ENCODE measurements at regions not wholly inside any gene's neighbourhood (a gene's known extent, or its start where the extent isn't known, plus 50 kb on each side); places are given as distances from the start of the nearest gene placed in this dataset.
A peak's percentile ranks its signal among the peaks of the same experiment; 100 is the strongest.

DNA sequence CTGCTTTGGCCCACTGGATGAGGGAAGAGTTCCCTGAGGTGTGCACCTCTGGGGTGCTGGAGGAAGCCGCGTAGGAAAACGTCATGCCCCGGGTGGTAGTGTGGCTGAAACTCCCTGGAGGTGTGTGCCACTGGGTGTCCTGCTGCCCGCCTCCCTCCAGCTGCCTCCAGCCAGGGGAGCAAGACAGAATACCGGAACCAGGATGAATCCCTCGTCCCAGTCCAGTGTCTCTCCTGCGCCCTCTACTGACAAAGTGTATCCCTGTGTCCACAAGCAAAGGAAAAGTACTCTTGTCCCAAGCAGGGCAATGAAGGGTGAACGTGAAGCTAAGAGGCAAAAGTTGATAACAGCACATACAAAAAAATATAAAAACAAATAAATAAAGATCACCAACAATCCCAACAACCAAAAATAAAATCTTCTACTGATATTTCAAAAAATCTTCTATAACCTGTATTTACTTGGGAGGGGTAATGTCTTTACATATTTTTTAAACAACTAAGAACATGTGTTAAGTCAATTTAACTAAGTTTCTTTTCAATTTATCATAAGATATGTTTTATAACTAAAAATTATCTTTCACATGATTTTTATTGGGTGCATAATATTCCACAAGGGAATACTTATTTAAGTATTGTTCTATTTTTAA, 437.6 kb downstream of the MAFB start:
- FAIRE-seq (no peak), DNase-seq (ENCODE audit: insufficient read length, low spot score) (peak; percentile 11)

DNA sequence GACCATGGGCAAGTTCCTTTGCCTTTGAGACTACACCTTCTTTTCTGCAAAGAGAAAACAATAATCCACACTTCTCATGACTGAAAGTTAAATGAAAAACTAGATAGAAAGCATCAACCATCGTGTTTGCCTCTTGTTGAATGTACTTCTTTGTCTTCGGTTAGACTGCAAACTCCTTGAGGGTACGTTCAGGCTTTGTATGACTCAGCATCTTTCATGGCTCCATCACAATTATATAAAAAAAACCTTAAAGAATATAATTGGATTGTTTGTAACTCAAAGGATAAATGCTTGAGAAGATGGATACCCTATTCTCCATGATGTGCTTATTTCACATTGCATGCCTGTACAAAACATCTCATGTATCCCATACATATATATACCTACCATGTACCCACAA, 439.2 kb downstream of the MAFB start:
- no peak for DNase-seq (ENCODE audit: insufficient read length, low spot score)
- no peak for FAIRE-seq

DNA sequence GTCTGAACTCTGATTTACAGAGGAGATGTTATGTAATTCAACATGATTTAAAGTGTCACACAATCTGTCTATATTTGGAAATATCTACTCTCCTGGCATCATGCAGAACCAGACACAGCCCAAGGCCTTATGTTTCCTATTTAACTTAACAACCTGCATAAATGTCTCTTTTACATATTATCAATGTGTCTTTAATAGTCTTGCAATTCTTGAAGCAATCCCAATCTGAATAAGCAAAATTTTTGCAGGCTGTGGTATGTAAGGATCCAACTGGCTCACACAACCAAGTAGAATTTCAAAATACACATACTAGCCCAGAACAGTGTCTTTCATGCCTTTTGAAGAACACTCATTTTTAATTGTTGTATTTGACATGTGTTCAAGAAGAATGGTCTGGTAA, 443.2 kb downstream of the MAFB start:
- DNase-seq (ENCODE audit: insufficient read length, low spot score): no peak
- no peak for FAIRE-seq

DNA sequence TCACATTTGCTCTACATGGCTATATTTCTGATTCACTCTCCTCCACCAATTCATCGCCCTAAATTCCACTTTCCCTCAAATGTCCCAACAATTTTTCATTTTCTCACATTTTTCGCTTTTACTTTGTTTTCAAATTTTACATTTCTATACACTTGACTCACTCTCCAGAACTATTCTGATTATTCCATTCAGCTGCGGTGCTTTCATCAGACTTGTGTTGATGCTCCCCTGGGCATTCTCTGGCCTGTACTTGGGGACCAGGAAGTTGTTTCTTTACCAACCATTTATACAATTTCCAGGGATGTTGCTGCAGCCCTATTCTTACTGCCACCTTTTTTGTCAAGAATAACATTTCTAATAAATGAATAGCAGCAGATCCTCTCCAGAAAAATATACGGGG, 444.8 kb downstream of the MAFB start:
- FAIRE-seq: no peak
- DNase-seq (ENCODE audit: insufficient read length, low spot score): no peak

DNA sequence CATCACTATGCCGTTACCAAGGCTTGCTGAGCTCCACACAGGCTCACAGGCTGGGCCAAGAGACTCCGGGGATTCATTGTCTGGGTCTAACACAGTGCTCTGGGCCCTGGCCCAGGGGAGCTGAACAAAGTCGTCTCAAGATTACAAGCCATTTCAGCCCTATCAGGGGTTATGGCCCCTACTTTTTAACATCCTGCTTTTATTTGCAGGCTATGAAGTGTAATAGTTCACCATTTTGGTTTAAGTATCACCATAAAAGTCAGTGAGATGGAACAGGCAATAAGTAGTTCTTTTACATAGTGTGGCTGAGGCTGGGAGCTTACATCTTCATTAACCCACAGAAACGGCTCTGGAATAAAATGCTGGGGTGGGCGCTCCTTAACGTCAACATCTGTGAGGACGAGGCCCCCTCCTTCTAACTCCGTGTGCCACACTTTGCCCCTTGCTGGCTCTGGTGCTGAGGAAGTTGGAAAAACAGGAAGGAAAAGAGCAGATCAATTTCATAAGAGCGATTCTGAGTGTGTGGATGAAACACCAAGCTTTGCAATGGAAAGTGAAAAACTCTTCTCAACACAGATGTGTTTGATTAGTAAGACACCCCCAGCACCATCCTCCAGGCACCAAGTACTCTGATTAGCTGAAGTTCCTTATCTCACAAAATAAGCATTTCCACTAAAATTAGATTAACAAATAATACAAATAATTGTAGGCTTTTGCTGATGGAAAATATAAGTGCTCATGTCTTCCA, 447.3 kb downstream of the MAFB start:
- FAIRE-seq (no peak), DNase-seq (ENCODE audit: insufficient read length, low spot score) (no peak)

DNA sequence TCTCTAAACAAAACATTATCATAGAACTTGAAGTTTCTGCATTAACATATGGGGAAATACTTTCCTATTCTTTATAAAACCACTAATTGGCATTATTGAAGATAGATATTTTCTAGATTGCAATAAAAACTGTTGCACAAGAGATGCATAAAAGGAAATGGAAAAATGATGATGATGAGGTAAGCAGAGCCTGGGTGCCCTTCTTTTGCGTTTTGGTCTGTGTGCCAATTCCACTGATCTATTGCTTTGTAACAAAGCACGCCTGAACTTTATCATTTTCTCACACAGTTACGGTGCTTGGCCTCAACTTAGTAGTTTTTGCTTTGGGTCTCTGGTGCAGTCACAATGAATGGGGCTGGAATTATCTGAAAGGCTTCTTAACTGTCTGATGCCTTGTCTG, 450.5 kb downstream of the MAFB start:
- DNase-seq (ENCODE audit: insufficient read length, low spot score) (no peak), FAIRE-seq (no peak)

DNA sequence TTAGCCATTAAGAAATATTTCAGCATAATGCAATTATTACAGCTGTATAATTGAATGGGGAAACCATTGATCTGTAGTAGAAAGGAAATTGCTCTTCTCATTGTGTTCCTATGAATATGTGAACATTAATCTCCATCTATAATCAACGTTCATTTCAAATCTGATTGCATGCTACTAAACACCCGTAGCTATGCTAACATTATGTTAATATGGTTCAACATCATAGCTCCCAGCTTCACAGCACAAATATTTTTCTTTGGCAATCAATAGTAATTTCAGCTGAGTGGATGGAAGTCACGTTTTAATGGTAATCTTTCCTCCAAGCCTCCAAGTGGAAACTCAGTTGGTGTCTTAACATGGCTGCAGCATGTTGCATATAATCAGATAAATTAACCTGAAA, 454.4 kb downstream of the MAFB start:
- peak; percentile 73 for FAIRE-seq
- no peak for DNase-seq (ENCODE audit: insufficient read length, low spot score)

DNA sequence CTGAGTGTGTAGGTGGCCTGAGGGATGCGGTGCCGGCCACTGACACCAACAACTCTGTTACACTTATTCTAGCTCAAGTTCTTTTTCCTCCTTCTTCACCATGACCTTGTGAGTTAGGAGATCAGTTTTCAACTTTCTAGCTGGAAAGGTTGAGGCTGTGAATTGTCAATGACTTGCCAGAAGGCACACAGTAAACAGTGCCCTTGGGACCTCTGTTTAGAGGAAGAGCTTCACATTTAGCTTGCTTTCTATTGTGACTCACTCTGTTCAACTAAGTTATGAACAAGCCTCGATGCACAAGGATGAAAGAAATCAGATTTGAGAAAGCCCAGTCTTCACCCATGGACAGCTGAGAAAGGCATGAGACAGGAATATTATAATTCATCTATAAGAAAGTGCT, 455.6 kb downstream of the MAFB start:
- FAIRE-seq: no peak
- no peak for DNase-seq (ENCODE audit: insufficient read length, low spot score)

DNA sequence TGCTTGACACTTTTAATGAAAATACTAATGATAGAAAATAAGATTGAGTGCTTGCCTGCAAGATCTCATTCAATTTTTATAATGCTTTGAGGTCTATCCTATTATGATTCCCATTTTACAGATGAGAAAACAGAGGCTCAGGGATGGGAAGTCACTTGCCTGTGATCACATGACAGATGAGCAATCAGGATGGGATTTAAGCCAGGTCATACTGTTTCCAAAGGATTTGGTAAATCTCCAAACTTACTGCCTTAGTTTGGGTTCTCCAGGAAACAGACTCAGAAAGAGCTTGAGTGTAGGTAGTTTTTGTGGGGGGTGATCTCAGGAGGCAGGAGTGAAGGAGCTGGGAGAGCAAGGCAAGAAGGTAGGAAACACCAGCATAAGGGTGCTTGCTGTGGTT, 456.3 kb downstream of the MAFB start:
- no peak for DNase-seq (ENCODE audit: insufficient read length, low spot score)
- no peak for FAIRE-seq

DNA sequence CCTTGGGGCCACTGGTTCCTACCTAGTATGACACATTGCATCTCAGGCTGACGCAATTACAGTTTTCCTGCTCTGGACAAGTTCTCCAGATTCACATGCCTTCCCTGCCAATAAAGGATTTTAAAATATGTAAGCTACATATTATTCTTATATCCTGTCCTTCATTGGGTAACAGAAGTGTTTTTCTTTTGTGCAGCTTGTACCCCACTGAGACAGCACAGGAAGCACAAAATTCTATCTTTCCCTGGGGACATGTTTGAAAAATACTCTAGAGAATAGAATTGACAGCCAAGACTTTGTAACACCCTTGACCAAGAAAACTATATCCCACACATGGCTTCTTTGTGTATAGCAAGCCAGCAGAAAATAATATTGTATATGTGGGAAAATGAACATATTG, 456.8 kb downstream of the MAFB start:
- FAIRE-seq (no peak), DNase-seq (ENCODE audit: insufficient read length, low spot score) (no peak)

DNA sequence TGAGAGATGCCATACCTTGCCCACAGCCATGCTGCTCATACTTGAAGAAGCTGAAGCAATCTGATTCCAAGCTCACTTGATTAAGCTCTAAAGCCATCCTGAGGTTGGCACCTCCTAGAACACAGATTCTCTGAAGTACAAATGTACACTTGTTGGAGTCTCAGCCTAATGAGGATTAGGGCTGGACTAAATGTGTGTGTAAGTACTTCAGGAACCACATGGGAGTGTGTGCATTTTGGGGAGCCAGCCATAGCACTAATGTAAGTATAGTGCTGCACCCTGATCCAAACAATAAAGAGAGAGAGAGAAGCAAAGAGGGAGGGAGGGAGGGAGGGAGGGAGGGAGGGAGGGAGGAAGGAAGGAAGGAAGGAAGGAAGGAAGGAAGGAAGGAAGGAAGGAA, 458.6 kb downstream of the MAFB start:
- DNase-seq (ENCODE audit: insufficient read length, low spot score) (no peak), FAIRE-seq (peak; percentile 13)

DNA sequence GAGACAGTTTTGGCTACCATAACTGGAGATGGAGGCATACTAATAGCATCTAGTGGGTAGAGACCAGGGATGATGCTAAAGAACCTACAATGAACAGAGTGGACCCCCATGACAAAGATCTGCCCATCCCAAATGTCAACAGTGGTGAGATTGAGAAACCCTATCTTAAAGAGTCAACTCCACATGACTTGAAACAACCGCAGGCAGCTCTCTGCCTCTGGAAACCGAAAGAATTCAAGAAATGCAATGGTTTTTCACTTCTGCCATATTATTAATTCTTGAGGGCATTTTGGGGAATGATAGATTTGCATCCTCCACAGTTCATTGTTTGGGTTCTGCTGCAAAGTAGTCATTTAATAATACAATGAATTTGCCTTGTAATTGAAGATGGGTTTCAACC, 463.4 kb downstream of the MAFB start:
- no peak for FAIRE-seq
- DNase-seq (ENCODE audit: insufficient read length, low spot score): no peak

DNA sequence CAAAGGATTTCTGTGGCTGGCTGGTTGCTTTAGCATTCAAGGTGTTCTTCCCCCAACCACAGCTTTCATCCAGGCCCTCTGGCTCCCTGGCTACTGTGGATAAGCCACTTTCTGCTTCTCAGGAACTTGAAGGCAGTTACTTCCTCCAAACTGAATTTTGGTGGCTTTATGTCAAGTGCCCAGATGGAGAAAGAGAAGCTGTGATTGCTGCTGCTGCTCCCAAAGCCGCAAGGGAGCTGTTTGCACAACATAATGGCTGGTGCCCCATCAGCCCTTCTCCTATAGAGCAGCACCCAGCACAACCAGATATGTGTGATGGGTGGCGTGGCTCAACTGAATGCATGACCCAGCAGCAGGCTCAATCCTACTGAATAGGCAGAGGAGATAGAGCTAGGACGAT, 465.2 kb downstream of the MAFB start:
- DNase-seq (ENCODE audit: insufficient read length, low spot score): no peak
- no peak for FAIRE-seq

DNA sequence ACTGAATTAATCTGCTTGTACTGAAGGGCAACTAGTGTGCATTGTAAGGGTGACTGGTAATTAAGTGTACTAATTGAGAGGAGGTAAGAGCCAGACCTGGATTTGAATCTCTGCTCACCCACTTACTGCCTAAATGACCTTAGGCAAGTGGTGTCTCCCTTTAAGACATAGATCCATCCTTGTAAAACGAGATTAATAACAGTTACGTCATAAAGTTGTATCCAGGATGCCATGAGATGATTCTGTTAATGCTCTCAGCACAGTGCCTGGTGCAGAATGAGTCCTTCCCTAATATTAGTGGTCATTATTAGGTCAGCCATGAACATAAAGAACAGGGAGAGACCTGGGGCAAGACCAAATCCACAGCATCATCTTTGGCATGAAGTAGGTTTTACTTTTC, 470.1 kb downstream of the MAFB start:
- FAIRE-seq: peak; percentile 42
- DNase-seq (ENCODE audit: insufficient read length, low spot score): no peak

DNA sequence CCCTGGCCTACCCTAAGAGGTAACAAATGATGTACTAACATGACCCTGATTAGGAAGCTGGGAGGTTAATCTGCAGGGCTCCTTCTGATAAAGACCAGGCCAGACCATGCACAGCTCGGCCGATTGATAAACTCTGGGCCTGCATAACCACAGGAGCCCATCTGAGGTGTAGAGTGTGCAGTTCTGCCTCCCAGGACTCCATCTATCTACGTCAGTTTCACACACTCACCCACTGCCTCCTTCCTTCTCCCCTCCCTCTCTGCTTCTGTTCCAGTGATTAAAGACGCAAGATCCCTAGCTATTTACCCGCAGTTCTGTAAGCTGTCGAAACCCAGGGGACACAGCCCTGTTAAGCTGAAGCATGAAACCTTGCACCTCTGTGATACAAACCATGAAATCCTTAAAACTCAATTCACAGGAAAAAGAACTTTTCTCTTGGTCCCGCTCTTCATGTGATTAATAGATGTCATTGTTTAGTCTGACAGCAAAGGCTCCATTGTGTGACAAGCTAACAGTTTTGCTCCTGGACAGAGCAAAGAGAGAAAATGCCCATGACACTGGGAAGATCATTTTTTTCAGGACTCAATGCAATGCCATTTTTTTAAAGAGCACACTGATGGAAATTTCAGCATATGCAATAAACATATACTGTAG, 470.6 kb downstream of the MAFB start:
- no peak for DNase-seq (ENCODE audit: insufficient read length, low spot score)

DNA sequence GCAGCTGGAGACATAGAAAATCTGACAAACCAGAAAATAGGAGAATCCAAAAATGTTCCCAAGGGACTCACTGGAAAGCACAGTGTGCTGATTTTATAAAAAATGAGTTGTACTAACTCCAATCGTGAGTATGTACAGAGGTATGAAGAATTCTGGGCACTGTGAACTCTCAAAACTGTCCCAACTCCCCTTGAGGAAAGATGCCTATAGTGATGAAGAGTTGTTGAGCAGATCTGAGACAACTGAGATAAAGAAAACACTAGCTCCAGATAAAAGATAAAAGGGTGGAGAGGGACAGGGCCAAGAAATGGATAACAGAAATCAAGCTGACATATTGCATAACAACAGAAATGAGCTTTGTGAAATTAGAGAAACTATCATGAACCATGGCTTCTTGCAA, 481.4 kb downstream of the MAFB start:
- FAIRE-seq (no peak), DNase-seq (ENCODE audit: insufficient read length, low spot score) (no peak)

More for the DNA sequence above, 470.6 kb downstream of the MAFB start:
- no peak for FAIRE-seq

DNA sequence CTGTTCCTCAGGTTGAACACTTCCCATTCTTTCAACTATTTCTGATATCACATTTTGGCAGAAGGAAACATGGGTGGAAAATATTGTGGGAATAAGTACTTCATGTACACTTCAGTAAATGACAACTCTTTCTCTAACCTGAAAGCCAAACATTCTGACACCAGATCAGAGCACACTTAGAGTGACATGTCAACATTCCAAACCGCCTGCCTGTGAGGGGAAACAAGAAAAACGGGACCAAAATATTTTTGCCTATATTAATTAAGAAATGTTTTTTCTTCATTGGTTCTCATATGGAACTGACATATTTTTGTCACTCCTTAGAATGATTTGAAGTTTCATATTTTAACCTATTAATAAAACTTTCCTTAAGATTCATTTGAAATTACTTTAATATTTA, 483.1 kb downstream of the MAFB start:
- FAIRE-seq: no peak
- no peak for DNase-seq (ENCODE audit: insufficient read length, low spot score)

DNA sequence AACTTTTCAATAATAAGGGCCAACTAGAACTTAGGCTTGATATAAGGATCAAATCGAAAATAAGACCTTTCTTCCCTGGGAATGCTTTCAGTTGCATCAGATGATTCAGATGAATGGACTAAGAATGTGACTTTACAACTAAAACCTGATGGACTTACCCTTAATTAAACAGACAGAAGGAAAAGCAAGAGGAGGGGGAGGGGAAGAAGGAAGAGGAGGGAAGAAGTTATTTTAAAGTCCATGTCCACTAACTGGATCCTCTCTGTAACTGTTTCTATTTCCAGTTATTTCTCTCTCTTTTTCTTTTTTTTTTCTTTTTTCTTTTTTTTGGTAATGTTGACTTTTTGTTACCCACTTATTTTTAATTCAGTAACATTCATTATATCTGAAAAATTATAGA, 486.0 kb downstream of the MAFB start:
- FAIRE-seq (no peak), DNase-seq (ENCODE audit: insufficient read length, low spot score) (no peak)

DNA sequence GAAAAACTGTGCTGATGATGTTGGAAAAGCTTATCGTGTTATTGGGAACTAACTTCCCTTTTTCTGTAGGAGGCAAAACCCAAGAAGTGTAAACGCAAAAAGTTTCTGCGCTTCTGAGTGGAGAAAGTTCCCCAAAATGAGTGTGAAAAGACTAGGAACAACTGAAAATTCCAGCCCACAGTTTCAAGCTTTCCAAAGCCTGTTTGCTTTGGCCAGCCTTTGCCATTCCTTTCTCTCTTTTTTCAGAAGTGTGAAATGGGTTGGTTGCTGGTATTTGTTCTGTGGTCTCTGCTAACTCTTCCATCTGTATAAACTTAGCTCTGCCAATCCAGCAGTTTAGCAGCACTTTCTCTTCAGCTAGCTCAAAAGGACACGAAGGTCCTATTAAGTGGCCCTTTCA, 491.3 kb downstream of the MAFB start:
- DNase-seq (ENCODE audit: insufficient read length, low spot score) (no peak), FAIRE-seq (no peak)

DNA sequence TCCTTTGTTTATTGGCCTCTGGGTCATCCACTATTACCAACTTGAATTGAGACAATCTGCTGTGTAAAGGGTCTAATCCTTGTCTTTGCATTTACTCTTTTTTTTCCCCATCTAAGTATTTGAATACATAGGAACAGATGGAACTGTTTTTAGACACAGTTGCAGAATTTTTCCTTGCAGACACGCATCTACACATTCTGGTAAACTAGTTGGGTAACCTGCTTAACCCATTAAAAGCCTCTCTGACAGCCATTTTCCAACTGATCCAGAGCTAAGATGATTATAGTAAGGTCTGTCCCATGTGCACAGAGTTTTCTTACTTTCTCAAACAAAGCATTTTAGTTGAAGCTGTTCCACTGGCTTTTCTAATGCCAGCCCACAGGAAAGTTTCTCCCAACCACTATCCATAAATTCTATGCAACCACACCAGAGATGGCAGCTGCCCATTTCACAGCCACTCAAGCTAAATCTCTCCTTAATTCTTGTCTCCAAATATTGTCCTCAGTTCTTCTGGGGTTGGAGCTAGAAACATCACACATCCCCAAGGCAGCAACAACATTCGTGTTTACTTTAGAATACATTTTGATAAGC, 492.1 kb downstream of the MAFB start:
- FAIRE-seq (no peak), DNase-seq (ENCODE audit: insufficient read length, low spot score) (no peak)

DNA sequence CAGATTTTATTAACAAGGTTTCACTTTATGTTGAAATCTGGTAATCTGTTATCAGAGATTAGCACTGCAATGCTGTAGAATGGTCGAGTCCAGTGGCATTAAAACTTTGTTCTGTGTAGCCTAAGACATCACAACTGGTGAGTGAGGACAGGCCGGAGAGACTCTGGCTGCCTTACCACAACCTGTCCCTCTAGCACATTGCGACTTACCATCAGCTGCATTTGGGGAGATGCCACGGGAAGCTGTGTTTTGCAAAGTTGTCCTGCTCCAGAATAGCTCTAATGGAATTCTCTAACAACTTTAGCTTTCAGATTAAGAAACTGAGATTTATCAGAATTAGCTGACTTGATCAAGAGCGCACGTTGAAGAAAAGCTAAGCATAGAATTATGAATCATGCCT, 493.3 kb downstream of the MAFB start:
- no peak for DNase-seq (ENCODE audit: insufficient read length, low spot score)
- peak; percentile 49 for FAIRE-seq

DNA sequence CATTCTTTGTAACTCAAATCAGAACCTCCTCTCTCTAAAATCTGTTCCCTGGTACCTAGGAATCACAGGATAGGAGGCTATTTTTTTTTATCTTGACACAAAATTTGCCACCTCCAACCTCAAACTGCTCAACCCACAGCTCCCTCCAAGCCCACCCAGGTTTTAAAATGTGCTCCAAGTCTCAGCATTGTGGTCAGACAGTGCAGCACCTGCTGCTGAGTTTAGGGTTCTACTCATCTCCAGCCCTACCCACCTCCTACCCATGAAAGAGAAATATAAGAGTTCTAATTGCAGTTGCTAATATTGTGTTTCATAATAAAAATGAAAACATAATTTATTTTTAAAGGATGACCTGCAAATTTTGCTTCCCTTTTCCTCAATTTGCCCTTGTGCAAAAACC, 496.5 kb downstream of the MAFB start:
- no peak for FAIRE-seq
- no peak for DNase-seq (ENCODE audit: insufficient read length, low spot score)
